Kidney epithelial cell (primary cell): ENCODE measurements at regions not wholly inside any gene's neighbourhood (a gene's known extent, or its start where the extent isn't known, plus 50 kb on each side); places are given as distances from the start of the nearest gene placed in this dataset.

Experiments used
- DNase-seq: peaks from one replicate; pipeline ENCODE4 v3.0.0-alpha.2; 2010; ENCODE audit warnings: low read depth
- H3K27me3 ChIP-seq: 2 replicates; pipeline ENCODE4 v1.6.0; 2011; ENCODE audit warnings: low read length; ENCODE audit not compliant: control insufficient read depth, insufficient read depth
- H3K36me3 ChIP-seq: 2 replicates; pipeline ENCODE4 v1.5.1; 2011; ENCODE audit warnings: low read length; ENCODE audit not compliant: control insufficient read depth, insufficient read depth
- H3K4me3 ChIP-seq: 2 replicates; pipeline ENCODE4 v1.5.1; 2011; ENCODE audit warnings: low read depth, mild to moderate bottlenecking, control low read depth, low read length
- CTCF ChIP-seq: IDR thresholded peaks from 2 replicates; pipeline ENCODE4 v1.5.1; 2011; ENCODE audit warnings: mild to moderate bottlenecking, moderate library complexity, low read length, control low read depth, inconsistent platforms; ENCODE audit not compliant: insufficient read depth, poor library complexity, severe bottlenecking

GRCh38 chr16:7158481-7158880 lies 174.2 kb upstream of the RBFOX1 start:
- no peak for TF ChIP-seq CTCF
- DNase-seq, result no peak
- Histone ChIP-seq H3K4me3 (no peak overlapping the region), H3K27me3 (no peaks in the 10 kb centered on the region), H3K36me3 (no peaks in the 10 kb centered on the region)

DNA sequence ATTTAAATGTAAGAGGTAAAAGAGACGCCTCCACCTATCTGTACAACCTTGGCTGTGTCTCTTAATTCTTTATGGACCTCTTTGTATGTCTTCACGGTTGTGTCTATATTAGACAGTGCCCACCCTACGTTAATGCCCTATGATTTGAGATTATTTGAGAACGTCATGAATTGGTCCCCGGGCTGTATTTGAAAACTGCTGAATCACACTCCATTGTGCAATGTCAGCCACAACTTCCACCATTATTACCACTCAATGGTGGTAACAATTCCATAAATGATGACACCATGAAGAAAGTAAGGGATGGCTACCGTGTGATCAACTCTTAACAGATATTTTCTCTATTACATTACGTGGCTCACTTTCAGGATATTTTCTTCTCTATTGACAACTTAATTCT lies 182.4 kb upstream of the RBFOX1 start:
- H3K4me3 ChIP-seq, result no peak overlapping the region
- no peaks in the 10 kb centered on the region for H3K27me3 ChIP-seq
- H3K36me3 ChIP-seq, result no peaks in the 10 kb centered on the region
- no peak for TF ChIP-seq CTCF
- no peak for DNase-seq

- no peak overlapping the region for H3K4me3 ChIP-seq
- TF ChIP-seq CTCF, result no peak
- no peak for DNase-seq
- no peaks in the 10 kb centered on the region for H3K27me3 ChIP-seq
- no peaks in the 10 kb centered on the region for H3K36me3 ChIP-seq
Measured at GRCh38 chr16:7148606-7149005, 184.0 kb upstream of the RBFOX1 start.

GRCh38 chr16:7140899-7141298 lies 191.7 kb upstream of the RBFOX1 start:
- peak; percentile 0 for DNase-seq
- Histone ChIP-seq H3K36me3 (no peaks in the 10 kb centered on the region), H3K4me3 (no peak overlapping the region), H3K27me3 (no peaks in the 10 kb centered on the region)
- TF ChIP-seq CTCF, result no peak

DNA sequence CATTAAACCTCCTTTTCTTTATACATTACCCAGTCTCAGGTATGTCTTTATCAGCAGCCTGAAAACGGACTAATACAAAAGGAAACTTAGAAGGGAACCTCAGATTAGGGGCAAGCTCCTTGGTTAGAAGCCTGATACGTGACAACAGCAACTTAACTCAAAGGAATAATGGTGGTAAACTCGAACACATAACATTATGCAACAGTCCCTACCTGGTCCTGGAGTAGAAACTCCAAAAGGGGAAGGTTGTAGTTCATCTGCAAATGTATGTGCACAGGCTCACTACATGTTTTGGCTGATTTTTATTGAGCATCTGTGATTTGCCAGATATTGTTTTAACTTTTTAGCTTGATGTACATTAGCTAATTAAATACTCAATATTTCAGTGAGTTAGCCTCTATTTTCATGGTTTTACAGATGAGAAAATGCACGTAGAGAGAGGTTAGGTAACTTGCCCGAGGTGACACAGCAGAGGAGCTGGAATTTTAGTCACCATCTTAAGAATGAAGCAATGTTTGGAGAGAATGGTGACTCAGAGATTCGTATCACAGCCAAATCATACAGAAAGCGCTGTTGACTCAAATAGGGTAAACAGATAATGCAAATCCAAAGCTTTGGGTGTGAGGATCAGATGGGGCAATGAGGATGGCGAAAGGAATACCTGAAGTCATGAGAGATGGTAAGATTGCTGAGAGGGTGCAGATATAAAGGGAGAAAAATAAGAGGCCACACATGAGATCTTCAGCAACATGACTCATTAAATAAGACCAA lies 194.9 kb upstream of the RBFOX1 start:
- Histone ChIP-seq H3K36me3 (no peaks in the 10 kb centered on the region), H3K4me3 (no peak overlapping the region), H3K27me3 (no peaks in the 10 kb centered on the region)
- no peak for DNase-seq
- no peak for TF ChIP-seq CTCF

GRCh38 chr16:7132465-7132864 lies 200.2 kb upstream of the RBFOX1 start:
- H3K27me3 ChIP-seq, result no peaks in the 10 kb centered on the region
- TF ChIP-seq CTCF, result no peak
- no peak overlapping the region for H3K4me3 ChIP-seq
- no peak for DNase-seq
- H3K36me3 ChIP-seq, result no peaks in the 10 kb centered on the region
